SH-SY5Y (cell line): ENCODE measurements at regions not wholly inside any gene's neighbourhood (a gene's known extent, or its start where the extent isn't known, plus 50 kb on each side); places are given as distances from the start of the nearest gene placed in this dataset.

Source experiments
- GATA2 ChIP-seq: IDR thresholded peaks from 2 replicates; pipeline ENCODE4 v1.6.1; 2011; ENCODE audit warnings: mild to moderate bottlenecking, low read depth, low read length
- GATA3 ChIP-seq: IDR thresholded peaks from 2 replicates; pipeline ENCODE4 v1.6.1; 2011; ENCODE audit warnings: low read depth, mild to moderate bottlenecking, low read length, moderate library complexity

DNA sequence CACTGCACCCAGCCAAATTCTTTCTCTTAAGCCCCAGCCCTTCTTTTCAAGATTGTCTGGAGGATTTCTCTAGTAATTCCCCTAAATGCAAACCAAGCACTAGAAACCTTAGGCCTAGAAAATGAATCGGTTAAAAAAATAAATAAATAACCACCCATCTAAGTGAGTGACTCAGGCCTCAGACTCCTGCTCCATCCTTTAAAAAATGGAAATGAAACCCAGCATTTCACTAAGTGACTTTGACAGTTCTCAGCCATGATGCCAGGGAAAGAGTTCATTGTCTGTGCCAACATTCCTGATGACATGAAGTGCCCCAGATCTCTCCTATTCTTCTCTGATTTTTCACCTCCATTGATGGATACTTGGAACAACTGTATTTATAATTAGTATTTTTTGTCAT is 415.2 kb upstream of the DAB1 start:
- no peak for TF ChIP-seq GATA3
- TF ChIP-seq GATA2 = no peak
